MCF 10A (cell line): ENCODE measurements at regions not wholly inside any gene's neighbourhood (a gene's known extent, or its start where the extent isn't known, plus 50 kb on each side); places are given as distances from the start of the nearest gene placed in this dataset.
"Not testable (repeated sequence)": the region's sequence is repeated elsewhere in the genome, so short reads cannot be mapped to it uniquely, and the experiment has no call there.

ENCODE experiments used
- BruUV-seq: library from RNA; stranded (reverse); fragments of 400-500 nt; replicated peaks from 2 replicates; lab custom pipeline; 2021; lab: Mats Ljungman, UMichigan
- CTCF ChIA-PET: fragments of 300-600 bp; sonication (Branson Sonifier 250); formaldehyde crosslinking; extraction: SDS; loops from one replicate; lab custom pipeline; 2021; ENCODE audit warnings: antibody characterized with exemption, inconsistent platforms; lab: Yijun Ruan, JAX
- POLR2A ChIA-PET: fragments of 300-600, 350-650 bp; sonication (Branson Sonifier 250); formaldehyde crosslinking; extraction: SDS; loops from one replicate; lab custom pipeline; 2020; ENCODE audit warnings: antibody characterized with exemption, inconsistent platforms; lab: Yijun Ruan, JAX
- DNase-seq: peaks from one replicate; pipeline ENCODE4 v3.0.0-alpha.2; 2018; ENCODE audit not compliant: unreplicated experiment
- H3K27ac Mint-ChIP-seq: one replicate; pipeline ENCODE4 v1.8.0; 2022; ENCODE audit warnings: mild to moderate bottlenecking, low read depth, mixed read lengths; ENCODE audit not compliant: unreplicated experiment
- H3K27me3 Mint-ChIP-seq: one replicate; pipeline ENCODE4 v1.8.0; 2022; ENCODE audit warnings: mixed read lengths; ENCODE audit not compliant: insufficient read depth, unreplicated experiment
- H3K36me3 Mint-ChIP-seq: one replicate; pipeline ENCODE4 v1.8.0; 2022; ENCODE audit warnings: mild to moderate bottlenecking, moderate library complexity, mixed read lengths; ENCODE audit not compliant: insufficient read depth, unreplicated experiment
- H3K4me1 Mint-ChIP-seq: one replicate; pipeline ENCODE4 v1.8.0; 2022; ENCODE audit warnings: mixed read lengths; ENCODE audit not compliant: insufficient read depth, unreplicated experiment
- H3K4me3 Mint-ChIP-seq: one replicate; pipeline ENCODE4 v1.8.0; 2022; ENCODE audit warnings: mild to moderate bottlenecking, moderate library complexity, mixed read lengths; ENCODE audit not compliant: unreplicated experiment
- H3K9me3 Mint-ChIP-seq: one replicate; pipeline ENCODE4 v1.8.0; 2022; ENCODE audit warnings: mixed read lengths; ENCODE audit not compliant: unreplicated experiment
- intact Hi-C: fragments of 100-400 bp; cut with micrococcal nuclease; formaldehyde crosslinking; loops from 2 replicates; pipeline ENCODE4 v1.14.1; 2022
- TF ChIP-seq, protein P1 (sequence below): fragments of 200-600 bp; IDR thresholded peaks from one replicate; pipeline ENCODE4 v1.8.0; 2022; ENCODE audit warnings: antibody characterized with exemption, mild to moderate bottlenecking; ENCODE audit not compliant: unreplicated experiment

DNA sequence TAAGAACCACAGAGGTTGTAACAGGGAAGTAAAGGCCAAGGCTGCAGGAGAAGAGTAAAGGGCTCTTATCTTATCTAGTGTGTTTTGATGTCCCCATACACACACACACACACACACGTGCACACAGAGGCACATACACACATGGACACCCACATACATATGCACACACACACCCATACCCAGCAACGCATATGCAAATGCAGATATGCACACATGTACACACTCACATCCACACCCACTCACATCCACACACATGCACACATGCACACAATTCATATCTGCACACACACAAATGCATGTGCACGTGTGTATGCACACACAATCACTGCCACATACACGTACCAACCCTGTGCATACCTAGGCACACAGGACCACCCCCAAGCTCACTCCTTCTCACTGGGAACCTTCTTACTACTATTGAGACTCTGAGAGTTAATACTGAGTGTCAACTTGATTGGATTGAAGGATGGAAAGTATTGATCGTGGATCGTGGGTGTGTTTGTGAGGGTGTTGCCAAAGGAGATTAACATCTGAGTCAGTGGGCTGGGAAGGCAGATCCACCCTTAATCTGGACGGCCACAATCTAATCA, 99.0 kb upstream of the AKAP13 start:
- Mint-ChIP-seq H3K4me1 (peaks cover 6% of the 10 kb centered on the region), H3K27ac (no peak overlapping the region), H3K4me3 (no peak overlapping the region), H3K36me3 (no peaks in the 10 kb centered on the region), H3K27me3 (no peaks in the 10 kb centered on the region), H3K9me3 (no peaks in the 10 kb centered on the region)
- TF ChIP-seq, protein P1, sequence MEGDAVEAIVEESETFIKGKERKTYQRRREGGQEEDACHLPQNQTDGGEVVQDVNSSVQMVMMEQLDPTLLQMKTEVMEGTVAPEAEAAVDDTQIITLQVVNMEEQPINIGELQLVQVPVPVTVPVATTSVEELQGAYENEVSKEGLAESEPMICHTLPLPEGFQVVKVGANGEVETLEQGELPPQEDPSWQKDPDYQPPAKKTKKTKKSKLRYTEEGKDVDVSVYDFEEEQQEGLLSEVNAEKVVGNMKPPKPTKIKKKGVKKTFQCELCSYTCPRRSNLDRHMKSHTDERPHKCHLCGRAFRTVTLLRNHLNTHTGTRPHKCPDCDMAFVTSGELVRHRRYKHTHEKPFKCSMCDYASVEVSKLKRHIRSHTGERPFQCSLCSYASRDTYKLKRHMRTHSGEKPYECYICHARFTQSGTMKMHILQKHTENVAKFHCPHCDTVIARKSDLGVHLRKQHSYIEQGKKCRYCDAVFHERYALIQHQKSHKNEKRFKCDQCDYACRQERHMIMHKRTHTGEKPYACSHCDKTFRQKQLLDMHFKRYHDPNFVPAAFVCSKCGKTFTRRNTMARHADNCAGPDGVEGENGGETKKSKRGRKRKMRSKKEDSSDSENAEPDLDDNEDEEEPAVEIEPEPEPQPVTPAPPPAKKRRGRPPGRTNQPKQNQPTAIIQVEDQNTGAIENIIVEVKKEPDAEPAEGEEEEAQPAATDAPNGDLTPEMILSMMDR, result no peak
- POLR2A ChIA-PET, result no interaction called here
- BruUV-seq, result no TSS peak
- DNase-seq, result no peak
- intact Hi-C loops, result no loop called here
- CTCF ChIA-PET, result interaction anchor here (1.0 to 2.9 kb wide), 2 partner anchors 9 to 15 kb away, joined by 3 to 8 read pairs; no protein-coding TSS in a partner anchor

DNA sequence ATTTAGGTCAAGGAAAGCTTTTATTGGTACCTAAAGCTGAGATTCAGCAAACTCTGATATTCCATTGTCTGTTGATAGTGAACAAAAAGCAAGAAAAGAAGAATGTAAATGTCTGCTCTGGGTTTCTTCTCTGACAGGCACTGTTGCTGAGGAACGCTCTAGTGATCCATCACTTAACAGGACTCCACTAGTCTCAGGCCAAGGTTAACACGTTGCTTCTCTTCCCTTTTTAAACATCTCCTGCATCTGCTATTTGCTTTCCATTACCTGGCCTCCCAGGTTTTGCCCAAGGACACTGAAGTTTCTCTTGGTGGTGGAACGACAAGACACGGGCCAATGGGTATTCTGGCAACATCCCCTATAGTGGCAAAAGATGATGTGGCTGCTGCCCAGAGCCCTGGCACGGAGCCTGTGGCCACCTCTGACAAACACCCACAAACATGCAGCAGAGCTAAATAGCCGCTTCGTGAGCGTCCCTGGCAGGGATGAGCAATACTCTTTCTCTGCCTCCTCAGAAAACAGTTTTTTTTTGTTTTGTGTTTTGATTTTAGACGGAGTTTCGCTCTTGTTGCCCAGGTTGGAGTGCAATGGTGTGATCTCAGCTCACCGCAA, 97.8 kb upstream of the AKAP13 start:
- H3K9me3 Mint-ChIP-seq, result no peaks in the 10 kb centered on the region
- ChIA-PET CTCF (interaction anchor here (0.6 to 2.9 kb wide), 4 partner anchors 8 to 624 kb away, joined by 3 to 8 read pairs (median 3); partner anchors contain the start of gene NMB), POLR2A (interaction anchor here (0.9 kb wide), 1 partner anchor 212 kb away, joined by 6 read pairs; no protein-coding TSS in a partner anchor)
- no peaks in the 10 kb centered on the region for H3K27me3 Mint-ChIP-seq
- H3K27ac Mint-ChIP-seq, result no peak overlapping the region
- no peaks in the 10 kb centered on the region for H3K36me3 Mint-ChIP-seq
- H3K4me3 Mint-ChIP-seq, result no peak overlapping the region
- intact Hi-C loops, result no loop called here
- H3K4me1 Mint-ChIP-seq, result peaks cover 6% of the 10 kb centered on the region
- no TSS peak for BruUV-seq
- DNase-seq, result peak; percentile 70
- TF ChIP-seq, protein P1, result no peak

DNA sequence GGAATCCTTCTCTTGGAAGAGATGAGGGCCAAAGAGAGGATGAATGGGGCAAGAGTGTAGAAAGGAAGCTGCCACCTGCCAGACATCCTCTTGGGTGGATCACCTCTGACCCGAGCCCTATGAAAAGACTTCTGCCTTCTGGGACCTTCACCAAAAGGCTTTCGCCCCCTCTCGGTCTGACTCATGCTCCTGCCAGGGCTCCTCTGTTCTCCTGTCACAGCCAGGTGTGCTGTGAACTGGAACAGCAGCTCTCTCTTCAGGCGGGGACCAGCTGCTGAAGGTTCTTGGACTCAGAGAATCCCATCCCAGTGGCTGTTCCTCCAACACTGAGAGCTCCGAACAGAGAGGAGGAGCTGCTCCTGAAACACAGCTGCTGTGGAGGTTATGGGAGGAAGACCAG, 96.6 kb upstream of the AKAP13 start:
- H3K9me3 Mint-ChIP-seq, H3K4me3 Mint-ChIP-seq, CTCF ChIA-PET, H3K36me3 Mint-ChIP-seq, POLR2A ChIA-PET, intact Hi-C loops, H3K27ac Mint-ChIP-seq, BruUV-seq, H3K27me3 Mint-ChIP-seq, H3K4me1 Mint-ChIP-seq: not testable (repeated sequence)
- peak; percentile 15 for DNase-seq

DNA sequence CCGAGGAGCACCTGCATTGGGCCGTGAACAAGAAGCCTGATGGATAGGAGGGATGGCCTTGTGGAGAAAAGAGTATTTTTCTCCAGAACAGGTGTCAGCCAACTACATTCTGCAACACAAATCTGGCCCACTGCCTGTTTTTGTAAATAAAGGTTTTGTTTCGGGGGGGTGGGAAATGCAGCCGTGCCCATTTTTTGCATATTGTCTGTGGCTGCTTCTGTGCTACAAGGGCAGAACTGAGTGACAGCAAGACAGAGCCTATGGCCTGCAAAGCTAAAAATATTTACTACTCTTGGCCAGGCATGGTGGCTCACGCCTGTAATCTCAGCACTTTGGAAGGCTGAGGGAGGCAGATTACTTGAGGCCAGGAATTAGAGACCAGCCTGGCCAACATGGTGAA, 95.9 kb upstream of the AKAP13 start:
- no peaks in the 10 kb centered on the region for H3K27me3 Mint-ChIP-seq
- H3K4me3 Mint-ChIP-seq, result no peak overlapping the region
- intact Hi-C loops, result no loop called here
- no peak overlapping the region for H3K27ac Mint-ChIP-seq
- H3K9me3 Mint-ChIP-seq, result no peaks in the 10 kb centered on the region
- no peaks in the 10 kb centered on the region for H3K36me3 Mint-ChIP-seq
- ChIA-PET CTCF (interaction anchor here (0.6 to 0.8 kb wide), 2 partner anchors 130 to 393 kb away, joined by 3 read pairs; no protein-coding TSS in a partner anchor), POLR2A (no interaction called here)
- TF ChIP-seq, protein P1, result no peak
- H3K4me1 Mint-ChIP-seq, result peaks cover 6% of the 10 kb centered on the region
- no peak for DNase-seq
- BruUV-seq, result no TSS peak
